ENCODE measurements at regions not wholly inside any gene's neighbourhood (a gene's known extent, or its start where the extent isn't known, plus 50 kb on each side); places are given as distances from the start of the nearest gene placed in this dataset.
"Not testable (repeated sequence)": the region's sequence is repeated elsewhere in the genome, so short reads cannot be mapped to it uniquely, and the experiment has no call there.

DNA sequence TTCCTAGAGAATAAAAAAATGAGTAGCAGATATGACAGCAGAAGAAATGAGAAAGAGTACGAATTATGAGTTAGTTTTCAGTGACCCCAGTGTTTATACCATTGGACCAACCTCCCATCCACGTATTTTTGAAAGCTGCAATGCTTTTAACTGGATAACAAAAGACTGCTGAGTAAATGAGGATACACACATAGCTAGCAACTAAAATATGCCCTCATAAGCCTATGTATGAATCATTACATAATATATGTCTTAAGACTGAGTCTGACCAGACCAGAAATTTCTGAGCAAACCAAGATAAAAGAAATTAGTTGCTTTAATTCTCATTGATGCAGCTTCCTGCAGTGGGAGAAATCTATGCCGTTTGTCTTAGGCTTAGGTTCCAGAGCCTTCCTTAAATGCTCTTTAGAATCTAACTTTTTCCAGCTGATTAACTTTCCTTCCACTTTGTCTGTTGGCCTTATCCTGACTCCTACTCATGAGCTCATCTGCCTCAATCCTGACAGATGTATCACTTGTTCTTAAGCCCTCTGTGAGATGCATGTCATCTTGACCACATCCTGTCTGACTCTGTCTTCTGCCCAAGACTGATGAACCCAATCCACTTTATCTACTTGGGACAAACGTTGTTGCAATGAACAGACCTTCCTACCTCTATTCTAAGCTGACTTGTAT lies 301.4 kb upstream of the AADAT start:
- DNase-seq, result peak; percentile 96

DNA sequence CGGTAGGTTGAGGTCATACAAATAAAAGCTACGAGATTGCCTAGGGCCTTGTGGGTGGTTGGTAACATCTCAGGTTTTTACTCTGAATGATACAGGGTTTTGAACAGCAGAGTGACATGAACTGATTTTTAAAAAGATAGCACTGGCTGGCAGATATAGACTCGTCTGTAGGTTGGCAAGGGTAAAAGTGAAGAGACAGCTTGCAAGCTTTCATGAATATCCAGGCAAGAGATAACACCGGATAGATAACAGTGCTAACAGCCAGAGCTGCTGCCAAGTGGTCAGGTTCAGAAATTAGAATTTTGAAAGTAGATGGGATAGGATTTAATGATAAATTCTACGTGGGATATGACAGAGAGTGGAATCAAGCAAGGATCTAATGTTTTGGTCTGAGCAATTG lies 299.7 kb upstream of the AADAT start:
- DNase-seq, result no peak

- peak; percentile 74 for DNase-seq
Observed at GRCh38 chr4:170388255-170388654, 298.5 kb upstream of the AADAT start.

GRCh38 chr4:170386971-170387370 lies 297.2 kb upstream of the AADAT start:
- DNase-seq, result peak; percentile 83

DNA sequence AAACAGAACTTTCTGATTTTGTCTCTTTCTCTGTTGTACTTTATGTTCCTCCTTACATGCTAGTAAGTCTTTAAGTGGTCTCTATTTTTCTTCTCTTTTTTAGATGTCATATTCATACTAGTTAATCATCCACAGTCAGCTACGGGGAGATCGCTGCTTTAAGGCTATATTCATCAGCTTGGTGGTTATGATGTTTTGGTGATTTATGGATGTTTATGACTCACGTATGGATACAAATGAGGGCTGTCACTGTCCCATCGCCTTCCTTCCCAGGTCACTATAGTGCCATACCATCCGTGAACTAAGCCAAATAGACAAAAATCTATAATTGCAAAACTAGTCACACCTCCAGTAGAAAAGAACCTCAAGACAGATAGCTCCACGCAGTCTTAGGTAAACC lies 296.8 kb upstream of the AADAT start:
- DNase-seq, result peak; percentile 71

- DNase-seq, result peak; percentile 13
Observed at GRCh38 chr4:170374770-170375169, 285.0 kb upstream of the AADAT start.

GRCh38 chr4:170348945-170349344 lies 259.2 kb upstream of the AADAT start:
- DNase-seq, result no peak

DNA sequence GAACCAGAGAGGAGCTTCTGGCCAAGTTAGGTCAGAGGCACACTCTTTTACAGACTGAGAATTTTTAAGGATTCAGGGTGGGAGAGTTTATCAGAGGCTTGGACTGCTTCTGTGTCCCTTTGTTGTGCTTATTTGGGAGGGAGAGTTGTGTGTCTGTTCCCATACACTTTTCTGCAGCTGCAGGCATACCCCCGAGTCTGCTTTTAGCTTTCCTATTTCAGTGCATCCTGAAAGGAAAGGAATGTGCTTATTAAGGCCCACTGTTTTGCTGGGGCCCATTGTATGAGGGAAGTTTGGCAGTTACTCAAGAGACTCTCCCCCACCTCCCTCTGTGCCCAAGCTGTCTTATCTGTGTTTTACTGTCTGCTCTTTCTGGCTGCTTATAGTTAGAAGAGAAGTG lies 257.4 kb upstream of the AADAT start:
- DNase-seq, result not testable (repeated sequence)

DNA sequence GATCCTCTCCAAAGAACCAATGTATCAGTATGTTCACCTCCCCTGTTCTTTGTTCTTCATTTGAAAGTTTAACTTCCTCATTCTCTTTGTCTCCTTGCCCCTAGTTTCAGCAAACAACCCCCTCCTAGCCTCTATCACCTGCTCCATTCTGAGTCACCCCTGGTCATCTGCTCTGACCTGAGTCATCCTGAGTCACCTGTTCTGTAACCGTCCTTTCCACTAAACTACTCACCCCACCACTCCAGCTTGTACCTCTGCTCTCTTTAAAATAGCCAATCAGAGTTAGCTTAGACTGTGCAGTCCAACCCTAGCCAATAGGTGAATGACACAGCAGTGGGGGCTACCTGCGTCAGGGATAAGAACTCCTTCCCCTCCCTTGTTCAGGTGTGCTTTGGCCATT lies 249.8 kb upstream of the AADAT start:
- DNase-seq, result no peak

GRCh38 chr4:170336238-170336775 lies 246.6 kb upstream of the AADAT start:
- DNase-seq, result no peak

DNA sequence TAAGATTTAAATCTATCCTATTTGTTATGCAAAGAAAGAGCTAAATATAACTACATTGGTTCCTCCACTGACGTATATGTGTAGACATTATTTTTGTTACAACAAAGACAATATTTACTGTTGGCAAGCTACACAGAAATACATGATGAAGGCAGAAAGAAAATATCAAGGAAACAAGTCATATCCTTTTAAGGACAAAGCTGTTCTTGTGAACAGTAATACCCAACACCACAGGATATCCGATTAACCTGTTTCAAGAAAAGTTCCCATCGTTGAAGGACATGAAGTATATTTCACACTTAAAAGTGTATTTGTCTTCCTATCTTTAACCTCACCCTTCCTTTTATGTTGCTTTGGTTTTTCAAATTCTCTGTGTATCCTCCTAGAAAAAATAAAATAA lies 235.8 kb upstream of the AADAT start:
- DNase-seq, result no peak

DNA sequence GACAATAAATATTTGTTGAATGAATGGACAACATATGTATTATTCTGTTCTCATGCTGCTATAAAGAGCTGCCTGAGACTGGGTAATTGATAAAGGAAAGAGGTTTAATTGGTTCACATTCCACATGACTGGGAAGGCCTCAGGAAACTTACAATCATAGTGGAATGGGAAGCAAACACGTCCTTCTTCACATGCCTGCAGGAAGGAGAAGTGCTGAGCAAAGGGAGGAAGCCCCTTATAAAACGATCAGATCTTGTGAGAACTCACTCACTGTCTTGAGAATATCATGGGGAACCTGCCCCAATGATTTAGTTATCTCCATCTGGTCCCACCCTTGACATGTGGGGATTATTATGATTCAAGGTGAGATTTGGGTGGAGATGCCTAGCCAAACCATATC lies 233.9 kb upstream of the AADAT start:
- no peak for DNase-seq

GRCh38 chr4:170307182-170307581 lies 217.4 kb upstream of the AADAT start:
- no peak for DNase-seq

DNA sequence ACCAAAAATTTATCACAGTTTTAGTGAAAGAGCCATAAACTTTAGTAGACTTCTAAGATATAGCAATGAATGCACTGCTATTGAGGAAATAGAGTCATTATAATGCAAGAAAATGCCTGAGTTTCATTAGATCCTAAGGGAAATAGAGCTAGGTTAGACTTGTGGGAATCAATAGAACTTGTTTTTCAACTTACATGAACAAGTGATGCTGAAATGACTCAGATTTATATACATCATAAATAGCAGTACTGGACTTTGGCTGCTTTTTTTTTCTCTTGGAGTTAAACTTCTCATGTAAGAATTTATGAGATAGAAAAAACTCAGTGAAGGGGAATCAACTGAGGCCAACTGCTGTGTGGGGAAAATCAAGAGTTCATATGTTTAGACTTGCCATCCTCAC lies 216.5 kb upstream of the AADAT start:
- no peak for DNase-seq

DNA sequence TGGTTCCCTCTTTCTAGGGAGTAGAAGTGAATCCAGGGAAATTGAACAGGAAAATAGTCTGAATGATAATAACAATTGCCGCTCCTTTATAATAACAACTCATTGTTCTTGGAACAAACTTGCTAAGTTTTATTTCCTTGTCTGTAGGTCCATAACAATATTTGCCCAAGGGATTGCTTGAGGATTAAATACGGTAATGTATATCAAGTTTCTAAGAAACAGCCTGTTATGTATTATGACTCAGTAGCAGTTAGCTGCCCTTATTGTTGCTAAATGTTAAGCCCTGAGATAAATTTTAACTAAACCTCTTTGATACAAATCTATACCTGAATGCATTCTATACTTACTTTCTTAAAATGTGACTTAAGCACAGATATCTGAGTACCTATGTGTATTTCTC lies 215.9 kb upstream of the AADAT start:
- DNase-seq, result no peak

GRCh38 chr4:170281027-170281426 lies 191.3 kb upstream of the AADAT start:
- no peak for DNase-seq

DNA sequence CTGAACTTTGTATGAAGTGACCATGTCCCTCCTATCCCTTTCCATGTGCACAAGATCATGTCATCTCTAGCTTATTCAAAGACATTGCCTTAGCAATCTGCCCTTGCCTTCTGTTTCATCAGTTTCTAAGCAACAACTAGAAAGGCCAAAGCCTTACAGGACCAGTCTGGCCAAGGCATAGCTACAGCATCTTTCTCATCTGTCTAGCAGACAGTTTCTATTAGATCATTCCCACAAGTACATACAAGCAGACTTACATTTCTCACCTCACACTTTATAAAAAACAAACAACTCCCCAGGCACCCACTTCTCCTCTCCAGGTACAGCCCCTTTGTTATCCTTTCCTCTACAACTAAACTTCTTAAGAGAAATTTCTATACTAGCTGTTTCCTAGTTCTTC lies 188.7 kb upstream of the AADAT start:
- DNase-seq, result no peak

GRCh38 chr4:170274616-170275015 lies 184.9 kb upstream of the AADAT start:
- no peak for DNase-seq

DNA sequence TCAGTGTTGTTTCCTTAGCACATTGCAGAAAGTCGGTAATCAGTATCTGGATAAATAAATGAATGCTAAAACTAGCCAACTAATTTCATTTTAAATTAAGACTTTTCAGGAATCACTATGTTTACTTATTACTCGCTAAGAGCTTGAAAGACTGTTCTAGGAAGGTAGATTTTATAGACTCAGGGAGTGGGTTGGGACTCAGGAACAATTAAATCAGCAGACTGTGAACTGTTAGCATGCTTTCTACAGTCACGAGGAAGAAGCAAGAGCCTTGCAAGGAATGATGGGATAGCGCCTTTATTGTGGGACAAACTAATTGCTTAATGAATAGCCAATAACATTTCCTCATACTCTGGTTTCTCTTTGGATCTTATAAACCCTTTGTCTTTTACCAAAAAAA lies 183.2 kb upstream of the AADAT start:
- no peak for DNase-seq

GRCh38 chr4:170271723-170272122 lies 182.0 kb upstream of the AADAT start:
- DNase-seq, result peak; percentile 8

DNA sequence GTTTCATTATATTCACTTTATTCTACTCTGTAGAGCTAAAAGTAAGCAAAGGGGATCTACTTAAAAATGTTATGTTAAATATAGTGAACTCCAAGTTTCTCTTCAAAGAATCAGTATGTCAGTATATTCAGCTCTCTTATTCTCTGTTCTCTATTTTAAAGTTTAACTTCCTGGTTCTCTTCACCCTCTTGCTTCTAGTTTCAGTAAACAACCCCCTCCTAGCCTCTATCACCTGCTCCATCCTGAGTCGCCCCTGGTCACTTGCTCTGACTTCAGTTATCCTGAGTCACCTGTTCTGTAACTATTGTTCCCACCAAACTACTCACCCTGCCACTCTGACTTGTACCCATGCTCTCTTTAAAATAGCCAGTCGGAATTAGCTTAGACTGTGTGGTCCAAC lies 180.9 kb upstream of the AADAT start:
- no peak for DNase-seq

DNA sequence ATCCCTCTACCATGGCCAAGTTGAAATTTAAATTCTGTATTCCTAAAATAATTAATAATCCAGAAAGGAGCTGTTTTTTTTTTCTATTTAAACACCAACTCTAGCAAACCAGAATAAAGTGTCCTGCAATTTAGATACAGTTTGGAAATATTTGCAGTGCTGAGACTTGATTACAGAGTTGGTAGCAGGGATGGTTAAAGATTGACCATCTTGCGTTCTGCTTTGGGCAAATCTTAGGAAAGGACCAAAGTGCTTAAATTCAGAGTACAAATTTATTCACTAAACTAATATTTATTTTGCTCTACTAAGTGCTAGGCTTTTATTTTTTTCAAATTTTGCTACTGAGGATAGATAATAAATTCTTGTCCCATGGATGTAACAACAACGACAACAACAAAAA lies 180.2 kb upstream of the AADAT start:
- DNase-seq, result no peak

GRCh38 chr4:170259631-170260153 lies 169.9 kb upstream of the AADAT start:
- DNase-seq, result peak; percentile 89

DNA sequence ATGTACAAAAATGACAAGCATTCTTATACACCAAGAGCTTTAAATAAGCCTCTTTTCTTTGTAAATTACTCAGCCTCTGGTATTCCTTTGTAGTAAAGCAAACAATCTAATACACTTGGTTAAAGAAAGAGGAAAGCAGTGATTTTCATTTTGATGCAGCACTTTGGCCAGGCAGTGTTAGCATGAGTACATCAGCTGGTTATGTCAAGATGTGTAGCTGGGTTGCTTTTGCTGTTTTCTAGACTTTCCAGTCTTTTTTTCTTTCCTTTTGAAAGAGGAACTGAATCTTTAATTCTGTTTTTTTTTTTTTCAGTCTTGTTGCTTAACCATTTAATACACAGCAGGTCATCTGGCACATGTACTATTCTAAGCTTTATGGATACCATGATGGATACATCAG lies 167.1 kb upstream of the AADAT start:
- DNase-seq, result no peak

DNA sequence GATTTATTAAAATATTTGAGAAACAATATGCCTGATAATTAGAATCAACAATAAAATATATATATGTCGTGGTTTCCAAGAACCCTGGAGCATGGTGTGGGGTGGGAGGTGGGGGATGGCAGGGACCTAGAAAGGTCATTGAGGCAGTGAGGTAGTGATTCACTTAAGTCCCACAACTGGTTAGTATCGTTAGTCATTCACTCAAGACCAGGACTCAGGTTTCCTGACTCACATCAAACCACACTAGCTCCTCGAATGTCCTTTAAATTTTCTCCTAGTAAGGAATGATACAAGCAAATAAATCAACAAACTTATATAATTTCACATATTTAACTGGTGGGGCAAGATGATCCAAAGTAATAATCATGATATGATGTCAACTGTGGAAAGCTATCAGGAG lies 158.8 kb upstream of the AADAT start:
- no peak for DNase-seq

Measured in fibroblast of skin of back (primary cell).